ENCODE measurements at regions not wholly inside any gene's neighbourhood (a gene's known extent, or its start where the extent isn't known, plus 50 kb on each side); places are given as distances from the start of the nearest gene placed in this dataset.

- TF ChIP-seq CTCF (IDR thresholded peaks at IDR 0.05), result no peak
- TF ChIP-seq POLR2A (IDR thresholded peaks at IDR 0.05), result no peak
- TF ChIP-seq POLR2AphosphoS5 (IDR thresholded peaks at IDR 0.05), result no peak
- TF ChIP-seq EP300 (IDR thresholded peaks at IDR 0.05), result no peak
These were observed 200.6 kb downstream of the MAFB start for GRCh38 chr20:40488401-40488800.

Data from stomach (tissue), 4 donors.